DMS79 (cell line): ENCODE measurements at regions not wholly inside any gene's neighbourhood (a gene's known extent, or its start where the extent isn't known, plus 50 kb on each side); places are given as distances from the start of the nearest gene placed in this dataset.

Experiments used
- DNase-seq: peaks from one replicate; lab custom pipeline; 2025; lab: John Stamatoyannopoulos, UW

DNA sequence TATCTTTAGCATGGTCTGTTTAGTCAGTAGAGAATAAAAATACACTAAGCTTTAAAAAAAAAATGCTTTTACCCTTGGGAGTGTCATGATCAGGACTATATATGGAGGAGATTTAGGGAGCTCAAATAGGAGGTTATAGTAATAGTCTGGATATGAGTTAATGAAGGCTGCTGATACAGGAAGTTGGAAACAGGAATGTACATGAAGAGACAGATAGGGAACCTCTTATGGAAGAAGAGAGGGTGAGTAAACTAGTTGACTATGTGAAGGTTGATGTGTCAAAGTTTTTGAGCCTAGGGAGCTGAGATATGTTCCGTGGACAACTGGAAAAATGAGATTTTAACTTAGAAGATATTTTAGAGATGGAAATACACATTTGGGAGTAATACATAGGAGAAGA lies 472.0 kb upstream of the FZD8 start:
- no peak for DNase-seq

DNA sequence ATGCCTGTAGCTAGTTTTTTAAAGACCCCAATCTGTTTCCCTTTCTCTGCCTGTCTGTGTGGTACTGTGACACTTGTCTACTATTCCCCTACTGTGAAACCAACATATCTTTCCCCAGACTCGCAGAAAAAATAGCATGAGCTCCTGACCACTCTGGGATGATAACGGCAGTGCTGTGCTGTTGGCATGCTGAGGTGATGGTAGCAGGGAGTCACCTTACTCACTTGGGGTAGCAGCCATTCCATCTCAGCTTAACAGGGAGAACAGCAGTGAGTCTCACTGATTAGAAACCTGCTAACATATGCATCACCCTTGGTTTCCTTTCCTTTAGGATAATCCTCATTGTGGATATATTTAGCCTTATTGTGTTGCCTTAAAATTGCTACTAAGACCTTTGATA lies 469.6 kb upstream of the FZD8 start:
- DNase-seq: no peak

DNA sequence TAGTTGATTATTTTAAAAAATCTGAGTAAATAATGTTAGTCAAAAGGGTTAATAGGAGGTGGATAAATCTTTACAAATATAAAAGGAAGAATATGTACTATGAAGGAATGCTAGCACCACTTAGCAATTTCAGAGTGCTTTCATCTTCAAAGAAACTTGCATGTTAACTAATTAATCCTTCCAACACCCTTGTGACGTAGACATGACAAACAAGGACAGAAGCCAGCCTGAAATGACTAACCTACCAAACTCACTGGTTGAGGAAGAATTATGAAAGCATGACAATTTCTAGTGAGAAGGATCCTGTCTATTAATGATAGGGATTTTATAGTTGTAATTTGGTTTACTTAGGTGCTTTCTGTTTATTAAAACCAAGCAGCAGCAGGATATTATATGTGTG lies 468.0 kb upstream of the FZD8 start:
- no peak for DNase-seq

DNA sequence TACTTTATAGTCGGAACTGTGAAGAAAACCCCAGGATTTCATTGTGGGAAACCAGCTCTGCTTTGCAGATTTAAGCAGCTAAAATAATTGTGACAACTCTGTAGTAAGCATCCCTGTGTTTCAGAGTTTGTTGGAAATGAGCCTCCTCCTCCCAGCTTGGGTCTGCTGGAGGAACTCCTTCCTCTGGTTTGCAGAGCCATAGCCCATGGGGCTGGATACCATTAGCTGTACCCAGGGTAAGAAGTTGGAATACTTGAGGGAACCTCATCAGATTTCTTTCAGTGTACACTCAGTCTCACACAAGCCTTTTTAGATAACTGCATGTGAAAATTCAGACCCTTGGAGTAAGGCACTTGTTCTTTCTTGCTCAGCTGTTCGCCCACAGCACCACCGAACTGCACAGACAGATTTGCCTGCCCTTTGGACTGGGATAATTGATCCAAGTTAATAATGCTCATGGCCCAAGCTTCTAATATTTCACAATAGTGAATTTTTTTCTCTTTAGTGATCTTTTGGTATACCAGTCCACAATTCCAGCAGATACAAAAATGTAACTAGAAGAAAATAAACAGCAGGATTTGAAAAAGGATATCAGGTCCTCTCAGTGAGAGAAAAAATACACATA lies 467.4 kb upstream of the FZD8 start:
- no peak for DNase-seq

DNA sequence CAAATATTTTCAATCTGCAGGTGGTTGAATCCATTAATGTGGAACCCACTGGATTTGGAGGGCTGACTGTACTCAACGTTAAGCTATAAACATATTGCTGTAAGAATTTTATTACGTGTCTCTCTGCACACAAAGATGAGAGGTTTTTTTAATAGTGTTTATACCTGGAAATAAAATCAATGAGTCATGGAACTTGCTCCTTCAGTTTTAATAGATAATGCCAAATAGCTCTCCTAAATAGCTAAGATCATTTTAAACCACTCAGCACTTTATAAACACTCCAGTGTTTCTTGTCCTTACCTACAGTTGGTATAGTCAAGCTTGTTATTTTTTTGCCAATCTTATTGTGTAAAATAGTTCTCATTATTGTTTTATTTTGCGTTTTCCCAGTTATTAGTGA lies 455.6 kb upstream of the FZD8 start:
- peak; percentile 1 for DNase-seq

DNA sequence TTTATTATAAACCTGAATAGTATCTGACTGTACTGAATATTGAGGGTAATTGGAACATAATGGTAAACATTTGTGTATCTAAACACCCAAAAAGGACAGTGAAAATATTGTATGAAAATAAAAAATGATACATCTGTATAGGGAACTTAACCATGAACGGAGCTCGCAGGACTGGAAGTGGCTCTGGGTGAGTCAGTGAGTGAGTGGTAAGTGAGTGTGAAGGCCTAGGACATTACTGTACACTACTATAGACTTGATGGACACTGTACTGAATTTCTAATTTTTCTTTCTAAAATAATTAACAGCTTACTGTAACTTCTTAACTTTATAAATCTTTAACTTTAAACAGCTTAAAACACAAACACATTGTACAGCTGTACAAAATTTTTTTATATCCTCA lies 454.5 kb upstream of the FZD8 start:
- DNase-seq: no peak

DNA sequence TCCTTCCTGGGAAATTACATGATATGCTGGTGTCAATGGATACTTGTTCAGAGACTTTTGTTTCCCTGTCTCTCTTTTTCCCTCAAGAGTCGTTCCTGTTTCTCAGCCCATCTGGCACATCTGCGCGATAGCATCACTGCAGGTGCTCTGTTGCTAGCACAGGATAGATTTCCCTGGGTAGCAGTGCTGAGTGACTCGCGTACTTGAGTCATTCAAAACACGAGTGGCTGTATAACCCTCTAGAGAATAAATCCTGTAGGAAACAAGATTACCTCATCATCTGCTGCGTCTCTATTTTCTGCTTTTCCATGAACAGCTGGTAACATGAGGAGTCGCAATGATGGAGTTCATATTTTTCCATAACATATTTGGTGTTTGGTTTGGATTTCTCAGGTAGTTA lies 452.0 kb upstream of the FZD8 start:
- DNase-seq: no peak

DNA sequence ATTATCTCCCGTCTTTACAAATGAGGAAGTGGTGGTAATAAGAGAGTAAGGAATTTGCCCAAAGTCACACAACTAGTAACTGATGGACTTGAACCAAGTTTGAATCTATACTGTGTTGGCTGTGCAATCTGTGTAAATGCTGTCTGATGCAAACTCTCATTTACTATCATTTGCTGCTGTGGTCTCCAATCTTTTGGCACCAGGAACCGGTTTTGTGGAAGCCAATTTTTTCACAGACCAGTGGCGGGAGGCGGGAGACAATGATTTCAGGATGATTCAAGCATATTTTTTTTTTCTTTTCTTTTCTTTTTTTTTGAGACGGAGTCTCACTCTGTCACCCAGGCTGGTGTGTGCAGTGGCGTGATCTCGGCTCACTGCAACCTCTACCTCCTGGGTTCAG lies 450.0 kb upstream of the FZD8 start:
- no peak for DNase-seq

DNA sequence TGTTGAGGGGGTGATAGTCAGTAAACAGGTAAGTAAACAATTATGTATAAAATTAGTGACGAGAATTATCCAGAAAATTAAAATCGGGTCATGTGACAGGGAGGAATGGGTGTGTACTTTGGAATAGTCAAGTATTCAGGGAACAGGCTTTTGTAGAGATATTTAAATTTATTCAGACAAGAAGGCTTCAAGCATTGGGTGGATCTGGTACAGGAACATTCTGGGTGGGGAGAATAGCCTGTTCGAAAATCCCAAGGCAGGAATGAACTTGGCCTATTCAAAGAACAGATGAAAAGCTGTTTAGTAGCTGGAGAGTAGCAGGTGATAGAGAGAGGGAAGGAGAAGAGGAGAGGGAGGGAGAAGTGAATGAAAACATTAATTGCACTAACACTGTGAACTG lies 448.9 kb upstream of the FZD8 start:
- no peak for DNase-seq

DNA sequence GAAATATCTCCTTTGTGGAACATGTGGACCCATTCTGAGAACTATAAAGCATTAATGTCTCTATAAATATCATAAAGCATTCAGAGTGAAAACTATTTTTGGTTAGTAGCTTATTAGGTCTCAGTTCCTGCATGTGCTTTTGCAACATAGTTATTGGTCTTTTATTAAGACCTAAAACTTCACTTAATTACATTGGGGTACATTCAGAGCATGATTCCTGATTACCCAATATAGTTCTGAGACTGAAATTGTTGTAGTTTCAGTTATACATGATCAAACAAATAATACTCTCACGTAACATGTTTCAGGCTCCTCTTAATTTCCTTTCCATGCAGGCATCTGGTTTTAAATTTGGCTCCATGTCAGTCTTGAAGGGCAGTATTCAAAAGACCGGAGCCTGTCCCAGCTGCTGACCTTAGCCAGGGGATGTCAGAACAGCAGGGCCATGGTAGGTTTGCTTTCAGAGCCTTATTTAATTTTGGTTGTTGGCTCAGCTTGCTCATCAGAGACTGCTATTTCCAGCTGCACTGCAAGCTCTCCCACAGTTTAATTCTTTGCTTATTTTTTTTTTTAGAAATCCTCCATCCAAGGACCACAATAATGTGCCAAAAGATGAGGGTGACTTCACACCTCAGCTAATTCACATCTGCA lies 447.8 kb upstream of the FZD8 start:
- DNase-seq: no peak

DNA sequence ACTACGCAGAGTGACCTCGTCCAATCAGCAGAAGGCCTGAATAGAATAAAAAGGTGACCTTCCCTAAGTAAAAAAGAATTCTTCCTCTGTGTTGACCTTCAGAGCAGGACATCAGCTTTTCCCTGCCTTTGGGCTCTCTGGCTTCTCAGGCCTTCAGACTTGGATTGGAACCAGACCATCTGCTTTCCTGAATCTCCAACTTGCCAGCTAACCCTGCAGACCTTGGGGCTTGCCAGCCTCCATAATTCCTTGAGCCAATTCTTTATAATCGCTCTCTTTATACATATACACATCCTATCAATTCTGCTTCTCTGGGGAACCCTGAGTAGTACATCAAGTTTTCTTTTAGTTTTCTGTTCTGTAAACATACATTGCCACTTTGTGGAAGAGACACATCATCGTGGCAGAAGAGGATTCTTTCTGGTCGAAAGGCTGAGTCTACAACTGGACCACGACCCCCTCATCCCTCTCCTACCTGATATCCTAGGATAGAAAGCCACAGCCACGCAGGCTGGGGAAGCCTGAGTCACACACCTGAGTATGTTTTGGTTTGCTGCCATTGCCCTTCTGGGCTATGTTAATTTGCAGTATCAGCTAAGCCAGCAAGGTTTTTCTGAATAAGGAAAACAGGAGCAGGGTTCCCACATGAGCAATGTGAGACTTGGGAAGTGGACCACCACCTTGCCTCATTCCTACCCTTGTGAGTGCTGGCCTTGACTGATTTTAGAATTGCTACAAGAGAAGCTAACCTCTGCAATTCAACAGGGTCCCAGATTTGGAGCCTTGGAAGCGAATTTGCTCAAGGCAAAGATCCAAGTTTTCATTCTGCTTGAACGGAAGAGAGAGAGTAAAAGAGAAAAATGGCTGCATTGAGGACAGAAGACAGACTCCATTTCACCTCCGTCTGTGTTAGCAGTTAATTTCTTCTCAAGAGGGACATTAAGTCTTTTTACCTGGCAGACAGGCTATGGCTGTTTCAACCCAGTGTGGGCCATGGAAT lies 445.2 kb upstream of the FZD8 start:
- DNase-seq: no peak

DNA sequence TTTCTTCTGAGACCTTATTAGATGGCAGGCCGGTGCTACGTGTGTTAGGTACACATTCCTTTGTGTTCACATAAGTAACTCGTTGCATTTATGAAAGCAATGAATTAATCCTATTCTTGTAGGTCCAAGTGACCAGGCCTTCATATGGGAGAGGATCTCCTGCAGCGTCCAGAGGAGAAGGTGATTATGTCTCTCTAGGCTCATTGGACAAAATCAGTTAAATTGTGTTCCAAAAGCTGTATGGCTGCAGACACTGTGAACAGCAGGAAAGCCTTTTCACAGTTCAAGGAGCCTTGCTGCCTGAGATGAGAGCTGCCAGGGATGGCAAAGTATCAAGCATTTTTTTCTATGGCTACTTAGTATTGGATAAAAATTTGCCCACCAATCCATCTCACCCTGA lies 433.1 kb upstream of the FZD8 start:
- DNase-seq: no peak

DNA sequence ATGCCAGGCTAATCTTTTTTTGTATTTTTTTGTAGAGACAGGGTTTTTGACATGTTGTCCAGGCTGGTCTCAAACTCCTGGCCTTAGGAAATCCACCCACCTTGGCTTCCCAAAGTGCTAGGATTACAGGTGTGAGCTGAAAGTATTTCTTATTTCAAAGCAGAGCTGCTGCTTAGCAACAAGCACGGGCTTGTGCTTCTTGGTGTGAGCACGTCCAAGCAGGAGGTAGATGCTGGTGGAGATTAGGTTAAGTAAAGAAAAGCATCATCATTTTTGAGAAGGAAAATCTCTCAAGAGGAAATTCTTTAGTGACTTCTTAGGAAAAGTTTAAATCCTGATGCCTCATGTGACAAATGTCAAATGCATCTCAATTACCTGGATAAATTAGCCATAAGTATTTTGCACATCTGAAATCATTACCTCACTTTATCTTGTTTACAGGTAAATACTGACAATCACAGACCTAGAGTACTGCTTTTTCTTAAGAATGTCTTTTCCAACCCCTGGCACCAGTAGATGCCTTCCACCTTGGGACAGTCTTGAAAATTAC lies 431.8 kb upstream of the FZD8 start:
- DNase-seq: no peak

DNA sequence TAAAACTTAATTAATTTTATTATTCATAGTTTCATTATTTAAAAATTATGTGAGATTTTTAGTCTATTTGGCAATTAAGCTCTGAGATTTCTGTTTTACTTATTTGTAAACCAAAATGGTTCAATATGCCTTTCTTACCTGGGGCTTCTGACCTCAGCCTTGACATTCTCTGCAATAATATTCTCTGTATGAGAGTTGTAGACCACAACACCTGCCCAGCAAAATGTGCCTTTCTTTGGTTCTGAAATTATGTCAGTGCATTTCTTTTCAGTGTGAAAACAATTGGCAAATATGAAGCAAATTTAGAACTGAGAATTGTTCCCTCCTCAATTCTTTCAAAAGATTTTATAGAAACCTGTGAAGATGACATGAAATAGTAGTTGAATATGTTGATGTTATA lies 426.4 kb upstream of the FZD8 start:
- no peak for DNase-seq

DNA sequence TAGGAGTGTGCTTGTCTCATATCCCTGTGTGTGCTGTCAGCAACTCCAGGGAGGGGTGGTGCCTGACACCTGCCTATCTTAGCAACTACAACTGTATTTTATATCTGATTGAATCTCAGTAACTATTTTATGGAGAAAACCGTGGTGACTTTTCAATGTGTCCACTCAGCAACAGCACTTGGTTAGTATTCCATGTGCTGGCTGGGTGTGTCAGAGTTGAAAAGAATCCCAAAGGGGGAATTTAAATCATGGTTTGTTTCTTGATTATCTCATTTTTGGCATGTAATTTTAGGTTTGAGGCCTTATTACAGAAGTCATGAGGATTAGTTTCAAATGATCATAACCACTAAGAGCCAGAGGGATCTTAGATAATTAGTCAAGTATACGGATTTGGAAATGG lies 425.7 kb upstream of the FZD8 start:
- no peak for DNase-seq

DNA sequence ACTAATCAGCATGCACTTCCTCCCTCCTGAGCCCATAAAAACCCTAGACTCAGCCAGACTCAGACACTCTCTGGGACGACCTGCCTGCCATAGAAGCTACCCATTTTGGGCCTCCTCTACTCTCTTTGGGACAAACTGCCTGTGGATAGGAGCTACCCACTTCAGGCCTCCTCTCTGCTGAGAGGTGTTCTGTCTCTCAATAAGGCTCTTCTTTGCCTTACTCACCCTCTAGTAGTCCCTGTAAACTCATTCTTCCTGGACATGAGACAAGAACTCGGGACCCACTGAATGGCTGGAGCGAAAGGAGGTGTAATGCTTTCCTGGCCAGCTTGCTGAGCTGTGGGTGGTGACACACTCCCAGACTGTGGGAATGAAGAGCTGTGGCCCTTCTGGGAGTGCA lies 424.8 kb upstream of the FZD8 start:
- DNase-seq: no peak

DNA sequence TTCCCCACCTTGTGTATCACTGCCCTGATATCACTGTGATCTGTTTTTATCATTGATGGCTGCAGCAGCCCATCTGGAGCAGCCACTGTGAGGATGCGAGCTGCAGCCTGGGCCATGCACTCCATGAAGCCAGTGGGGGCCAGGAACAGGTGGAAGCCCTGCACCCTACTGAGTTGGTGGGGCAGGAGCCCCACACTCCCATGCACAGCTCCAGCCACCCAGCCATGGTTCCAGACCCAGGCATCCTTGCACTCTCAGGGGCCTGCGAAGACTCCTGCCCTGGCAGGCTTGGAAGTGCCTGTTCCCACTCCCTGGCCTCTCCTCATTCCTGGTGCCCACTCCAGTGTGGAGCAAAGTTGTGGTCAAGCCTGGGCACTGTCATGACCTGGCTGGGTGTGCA lies 424.0 kb upstream of the FZD8 start:
- no peak for DNase-seq

DNA sequence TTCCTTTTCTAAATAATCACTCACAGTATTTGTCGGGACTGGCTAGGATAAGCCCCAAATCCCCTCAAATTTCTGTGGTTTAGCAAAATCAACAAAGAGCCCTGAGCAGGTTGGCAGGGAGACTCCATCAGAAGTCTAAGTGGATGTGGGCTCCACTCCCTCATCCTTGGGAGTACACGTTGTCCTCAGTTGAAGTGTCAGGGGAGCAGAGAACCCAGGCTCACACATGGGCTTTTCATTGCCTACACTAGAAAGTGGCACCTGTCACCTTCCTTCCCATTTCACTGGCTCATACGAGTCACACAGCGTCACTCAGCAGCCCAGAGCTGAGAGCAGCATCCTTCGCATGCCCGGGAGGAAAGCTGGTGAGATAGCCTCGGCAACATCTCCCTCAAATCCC lies 421.3 kb upstream of the FZD8 start:
- no peak for DNase-seq

DNA sequence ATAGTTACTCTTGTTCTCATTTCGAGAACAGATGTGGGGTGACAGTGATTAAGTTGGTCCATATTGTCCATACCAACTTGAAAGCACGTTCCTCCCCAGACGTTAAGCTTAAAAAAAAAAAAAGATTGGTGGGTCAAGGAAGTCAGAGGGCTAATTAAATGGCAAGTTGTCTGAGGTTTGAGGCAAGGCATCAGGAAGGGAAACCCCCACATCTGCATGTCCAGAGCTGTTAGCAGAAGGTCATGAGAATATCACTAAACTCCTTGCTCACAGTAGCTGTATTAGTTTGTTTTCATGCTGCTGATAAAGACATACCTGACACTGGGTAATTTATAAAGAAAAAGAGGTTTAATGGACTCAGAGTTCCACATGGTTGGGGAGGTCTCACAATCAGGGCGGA lies 415.6 kb upstream of the FZD8 start:
- DNase-seq: no peak

DNA sequence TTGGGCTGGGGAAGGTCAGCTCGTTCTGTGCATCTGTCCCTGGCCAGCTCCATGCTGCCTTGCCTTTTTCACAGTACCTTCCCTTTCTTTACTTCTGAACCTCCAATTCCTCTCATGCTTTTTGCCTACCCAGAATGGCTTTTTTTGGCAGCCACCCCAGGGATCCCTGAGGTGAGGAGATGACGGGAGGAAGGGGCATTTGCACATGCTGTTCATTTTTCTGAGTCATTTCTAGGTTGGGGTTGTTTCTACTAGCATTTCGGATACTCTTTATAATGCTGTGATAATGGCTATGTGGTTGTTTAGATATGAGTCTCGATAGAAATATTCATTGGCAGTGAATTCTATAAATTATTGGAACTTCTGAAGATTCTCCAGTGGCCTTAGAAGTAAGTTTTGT lies 415.1 kb upstream of the FZD8 start:
- DNase-seq: no peak

DNA sequence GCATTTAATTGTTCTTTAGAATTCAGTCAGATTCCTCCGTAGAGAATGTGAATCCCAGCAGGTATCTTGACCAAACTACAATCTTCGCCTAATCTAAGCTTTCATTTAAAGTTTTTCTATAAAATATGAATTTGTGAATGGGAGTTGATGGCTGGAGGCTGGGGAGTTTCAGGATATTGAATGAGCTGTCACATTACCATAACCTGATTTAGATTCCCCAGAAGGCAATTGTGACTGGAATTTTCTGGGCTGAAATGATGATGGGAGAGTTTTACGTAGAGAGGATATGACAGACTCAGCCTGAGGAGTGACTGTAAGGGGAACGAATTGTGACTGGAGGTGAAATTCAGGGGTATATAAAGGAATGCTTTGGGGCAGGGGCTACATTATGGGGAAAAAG lies 411.7 kb upstream of the FZD8 start:
- no peak for DNase-seq

DNA sequence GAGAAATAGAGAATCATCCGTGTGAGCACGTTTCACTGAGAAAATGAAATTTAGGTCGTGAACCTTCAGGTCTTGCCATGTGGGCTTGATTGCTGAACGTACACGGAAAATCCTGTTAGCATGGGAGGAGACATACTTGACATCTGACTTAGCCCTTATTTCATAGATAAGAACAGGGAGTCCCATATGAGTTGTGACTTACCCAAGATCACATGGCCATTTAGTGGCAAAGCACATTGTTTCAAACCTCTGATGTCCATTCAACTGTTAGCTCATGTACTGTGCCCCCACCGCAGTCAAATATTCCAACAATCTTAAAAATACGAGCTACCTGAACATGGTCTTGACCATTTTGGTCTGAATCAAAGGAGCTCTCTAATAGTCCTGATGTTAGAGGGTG lies 411.2 kb upstream of the FZD8 start:
- DNase-seq: no peak

DNA sequence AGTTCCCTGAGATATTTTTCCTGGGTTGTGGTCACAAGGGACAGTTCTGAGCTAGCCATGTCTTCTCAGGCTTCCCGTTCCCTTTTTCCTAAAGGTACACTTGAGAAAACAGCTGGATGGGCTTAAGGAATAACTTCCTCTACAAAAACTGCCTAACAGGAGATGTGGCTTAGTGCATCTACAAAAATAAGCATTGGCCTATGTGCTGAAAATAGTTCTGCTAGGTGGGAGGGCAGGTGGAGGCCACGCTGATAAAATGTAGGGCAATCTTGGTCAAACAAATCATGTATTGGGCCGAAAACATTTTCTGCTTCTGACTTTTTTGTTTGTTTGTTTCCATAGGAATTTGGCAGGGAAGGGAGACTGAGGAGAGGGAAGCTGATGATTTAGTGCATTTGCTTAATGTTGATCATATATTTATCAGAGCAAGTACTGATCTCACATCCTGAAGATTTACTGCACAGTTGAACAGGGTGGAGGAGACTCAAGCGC lies 409.4 kb upstream of the FZD8 start:
- no peak for DNase-seq
